HEK293 (cell line): ENCODE measurements at regions not wholly inside any gene's neighbourhood (a gene's known extent, or its start where the extent isn't known, plus 50 kb on each side); places are given as distances from the start of the nearest gene placed in this dataset.
"Not testable (repeated sequence)": the region's sequence is repeated elsewhere in the genome, so short reads cannot be mapped to it uniquely, and the experiment has no call there.

Source experiments
- CTCF ChIP-seq: fragments of 450-650 bp; formaldehyde crosslinking; IDR thresholded peaks from 2 replicates; pipeline ENCODE4 v1.5.1; 2016; ENCODE audit warnings: missing biosample characterization, missing genetic modification characterization
- PATZ1 ChIP-seq: fragments of 450-650 bp; formaldehyde crosslinking; IDR thresholded peaks from 2 replicates; pipeline ENCODE4 v1.5.1; 2016; ENCODE audit warnings: missing biosample characterization, missing genetic modification characterization
- YY1 ChIP-seq: fragments of 450-650 bp; formaldehyde crosslinking; IDR thresholded peaks from 2 replicates; pipeline ENCODE4 v1.5.1; 2018; ENCODE audit warnings: missing biosample characterization, missing genetic modification characterization
- ZEB2 ChIP-seq: fragments of 450-650 bp; formaldehyde crosslinking; IDR thresholded peaks from 2 replicates; pipeline ENCODE4 v1.5.1; 2016; ENCODE audit warnings: missing biosample characterization, missing genetic modification characterization
- ZNF24 ChIP-seq: fragments of 450-650 bp; formaldehyde crosslinking; IDR thresholded peaks from 2 replicates; pipeline ENCODE4 v1.5.1; 2016; ENCODE audit warnings: missing biosample characterization, missing genetic modification characterization
- ZNF280D ChIP-seq: fragments of 450-650 bp; formaldehyde crosslinking; IDR thresholded peaks from 2 replicates; pipeline ENCODE4 v1.5.1; 2016; ENCODE audit warnings: missing biosample characterization, missing genetic modification characterization
- ZNF621 ChIP-seq: fragments of 450-650 bp; formaldehyde crosslinking; IDR thresholded peaks from 2 replicates; pipeline ENCODE4 v1.5.1; 2017; ENCODE audit warnings: missing biosample characterization, missing genetic modification characterization
- ZNF704 ChIP-seq: fragments of 450-650 bp; formaldehyde crosslinking; IDR thresholded peaks from 2 replicates; pipeline ENCODE4 v1.5.1; 2016; ENCODE audit warnings: missing biosample characterization, missing genetic modification characterization
- ZNF76 ChIP-seq: fragments of 450-650 bp; formaldehyde crosslinking; IDR thresholded peaks from 2 replicates; pipeline ENCODE4; 2016; ENCODE audit warnings: low read depth, missing biosample characterization, missing genetic modification characterization, borderline replicate concordance
- ZNF777 ChIP-seq: fragments of 450-650 bp; formaldehyde crosslinking; IDR thresholded peaks from 2 replicates; pipeline ENCODE4 v1.5.1; 2017; ENCODE audit warnings: missing biosample characterization, missing genetic modification characterization, borderline replicate concordance

- TF ChIP-seq PATZ1 (tag by site-specific recombination); ZNF621 (tag by site-specific recombination); CTCF (tag by site-specific recombination); ZNF777 (tag by site-specific recombination); ZNF76 (tag by site-specific recombination); ZNF280D (tag by site-specific recombination); ZEB2 (tag by site-specific recombination); ZNF24 (tag by site-specific recombination); ZNF704: not testable (repeated sequence)
- peak; percentile 76 for TF ChIP-seq YY1 (tag by site-specific recombination)
Measured at GRCh38 chr4:173608632-173609031, 78.6 kb upstream of the HAND2 start.
